BE2C (cell line): ENCODE measurements at regions not wholly inside any gene's neighbourhood (a gene's known extent, or its start where the extent isn't known, plus 50 kb on each side); places are given as distances from the start of the nearest gene placed in this dataset.
"Not testable (repeated sequence)": the region's sequence is repeated elsewhere in the genome, so short reads cannot be mapped to it uniquely, and the experiment has no call there.

Source experiments
- DNase-seq: peaks from one replicate; pipeline ENCODE4 v3.0.0-alpha.2; 2020
- H3K27me3 ChIP-seq: fragments of 250-450 bp; sonication (Bioruptor Pico); 2 replicates; pipeline ENCODE4 v1.5.1; 2020; ENCODE audit warnings: mild to moderate bottlenecking
- H3K36me3 ChIP-seq: fragments of 250-450 bp; sonication (Bioruptor Pico); 2 replicates; pipeline ENCODE4 v1.5.1; 2020; ENCODE audit warnings: mild to moderate bottlenecking
- H3K4me1 ChIP-seq: fragments of 250-450 bp; sonication (Bioruptor Pico); 2 replicates; pipeline ENCODE4 v1.5.1; 2020
- H3K4me3 ChIP-seq: 2 replicates; pipeline ENCODE4 v1.5.1; 2011; ENCODE audit warnings: low read depth, low read length
- H3K9me3 ChIP-seq: fragments of 250-450 bp; sonication (Bioruptor Pico); 2 replicates; pipeline ENCODE4 v1.5.1; 2020
- CTCF ChIP-seq: IDR thresholded peaks from 2 replicates; pipeline ENCODE4 v1.5.1; 2012; ENCODE audit warnings: mild to moderate bottlenecking, low read depth, low read length

GRCh38 chr6:30816791-30817739 is 67.3 kb upstream of the DDR1 start:
- DNase-seq, result no peak
- no peaks in the 10 kb centered on the region for H3K4me1 ChIP-seq
- no peaks in the 10 kb centered on the region for H3K27me3 ChIP-seq
- no peaks in the 10 kb centered on the region for H3K9me3 ChIP-seq
- H3K4me3 ChIP-seq, result no peak overlapping the region
- H3K36me3 ChIP-seq, result no peaks in the 10 kb centered on the region
- no peak for TF ChIP-seq CTCF

GRCh38 chr6:30816296-30816695 is 68.0 kb upstream of the DDR1 start:
- not testable (repeated sequence) for H3K36me3 ChIP-seq, H3K4me1 ChIP-seq, H3K27me3 ChIP-seq, H3K4me3 ChIP-seq, DNase-seq, H3K9me3 ChIP-seq

GRCh38 chr6:30815041-30815742 is 69.1 kb upstream of the DDR1 start:
- not testable (repeated sequence) for H3K27me3 ChIP-seq, H3K4me1 ChIP-seq, H3K9me3 ChIP-seq, H3K36me3 ChIP-seq, H3K4me3 ChIP-seq, DNase-seq

GRCh38 chr6:30814146-30815040 is 69.9 kb upstream of the DDR1 start:
- Histone ChIP-seq H3K4me1 (no peaks in the 10 kb centered on the region; the same call in 1 of the 2 replicates), H3K27me3 (no peaks in the 10 kb centered on the region), H3K36me3 (no peaks in the 10 kb centered on the region), H3K4me3 (no peak overlapping the region), H3K9me3 (no peaks in the 10 kb centered on the region)
- no peak for DNase-seq
- TF ChIP-seq CTCF, result no peak

GRCh38 chr6:30813631-30814145 is 69.3 kb upstream of the IER3 start:
- no peak overlapping the region for H3K4me3 ChIP-seq
- H3K4me1 ChIP-seq, result no peaks in the 10 kb centered on the region; the same call in 1 of the 2 replicates
- no peak for TF ChIP-seq CTCF
- DNase-seq, result no peak
- H3K9me3 ChIP-seq, result no peaks in the 10 kb centered on the region
- H3K27me3 ChIP-seq, result no peaks in the 10 kb centered on the region
- H3K36me3 ChIP-seq, result no peaks in the 10 kb centered on the region

GRCh38 chr6:30810813-30811339 is 66.5 kb upstream of the IER3 start:
- DNase-seq, result no peak
- no peak for TF ChIP-seq CTCF
- no peak overlapping the region for H3K4me3 ChIP-seq
- no peaks in the 10 kb centered on the region for H3K36me3 ChIP-seq
- H3K9me3 ChIP-seq, result no peaks in the 10 kb centered on the region
- H3K4me1 ChIP-seq, result no peaks in the 10 kb centered on the region; the same call in 1 of the 2 replicates
- no peaks in the 10 kb centered on the region for H3K27me3 ChIP-seq

GRCh38 chr6:30807566-30807965 is 63.2 kb upstream of the IER3 start:
- not testable (repeated sequence) for H3K4me3 ChIP-seq, DNase-seq, H3K27me3 ChIP-seq, H3K9me3 ChIP-seq, H3K4me1 ChIP-seq, H3K36me3 ChIP-seq
